SK-MEL-5 (cell line): ENCODE measurements at regions not wholly inside any gene's neighbourhood (a gene's known extent, or its start where the extent isn't known, plus 50 kb on each side); places are given as distances from the start of the nearest gene placed in this dataset.
"Not testable (repeated sequence)": the region's sequence is repeated elsewhere in the genome, so short reads cannot be mapped to it uniquely, and the experiment has no call there.

ENCODE experiments used
- DNase-seq: peaks from one replicate; pipeline ENCODE4 v3.0.0-alpha.2; 2016; ENCODE audit warnings: low read depth, low spot score
- in situ Hi-C: cut with HindIII; loops from 2 replicates; pipeline ENCODE4 v1.10.0; 2016; ENCODE audit warnings: low sequenced_read_pairs, high pct_unique_total_duplicates, low pct_unique_long_range_greater_than_20kb

GRCh38 chr19:28553764-28554163, 659.2 kb downstream of the UQCRFS1 start:
- in situ Hi-C loops, result no loop called here

GRCh38 chr19:28553005-28553404, 659.9 kb downstream of the UQCRFS1 start:
- no peak for DNase-seq
- in situ Hi-C loops, result no loop called here

More at GRCh38 chr19:28553764-28554163, 659.2 kb downstream of the UQCRFS1 start:
- DNase-seq, result no peak

- DNase-seq, result no peak
- in situ Hi-C loops, result no loop called here
These were observed 663.2 kb downstream of the UQCRFS1 start for GRCh38 chr19:28549680-28550277.

- in situ Hi-C loops, result no loop called here
- DNase-seq, result no peak
These were observed 666.7 kb downstream of the UQCRFS1 start for GRCh38 chr19:28546148-28546685.

GRCh38 chr19:28545397-28545796, 667.6 kb downstream of the UQCRFS1 start:
- in situ Hi-C loops, DNase-seq: not testable (repeated sequence)

GRCh38 chr19:28544451-28545261, 668.3 kb downstream of the UQCRFS1 start:
- in situ Hi-C loops, result no loop called here
- DNase-seq, result no peak

- DNase-seq, result no peak
- in situ Hi-C loops, result no loop called here
These were observed 669.6 kb downstream of the UQCRFS1 start for GRCh38 chr19:28543244-28543776.

GRCh38 chr19:28542394-28543243, 670.3 kb downstream of the UQCRFS1 start:
- DNase-seq, result no peak
- in situ Hi-C loops, result no loop called here

- no peak for DNase-seq
- in situ Hi-C loops, result no loop called here
These were observed 671.2 kb downstream of the UQCRFS1 start for GRCh38 chr19:28541602-28542393.

- in situ Hi-C loops, result no loop called here
- DNase-seq, result no peak
These were observed 671.9 kb downstream of the UQCRFS1 start for GRCh38 chr19:28541029-28541428.

GRCh38 chr19:28540385-28540784, 672.6 kb downstream of the UQCRFS1 start:
- in situ Hi-C loops, DNase-seq: not testable (repeated sequence)

- in situ Hi-C loops, result no loop called here
- DNase-seq, result no peak
These were observed 673.2 kb downstream of the UQCRFS1 start for GRCh38 chr19:28539759-28540158.

GRCh38 chr19:28538579-28538978, 674.4 kb downstream of the UQCRFS1 start:
- in situ Hi-C loops, DNase-seq: not testable (repeated sequence)

GRCh38 chr19:28537896-28538295, 675.1 kb downstream of the UQCRFS1 start:
- no peak for DNase-seq
- in situ Hi-C loops, result no loop called here

GRCh38 chr19:28537079-28537478, 675.9 kb downstream of the UQCRFS1 start:
- no peak for DNase-seq
- in situ Hi-C loops, result no loop called here

GRCh38 chr19:28535352-28535775, 677.6 kb downstream of the UQCRFS1 start:
- DNase-seq, result no peak
- in situ Hi-C loops, result no loop called here

GRCh38 chr19:28534766-28535351, 678.1 kb downstream of the UQCRFS1 start:
- in situ Hi-C loops, result no loop called here
- no peak for DNase-seq
